Inflammatory macrophage (primary cell): ENCODE measurements at regions not wholly inside any gene's neighbourhood (a gene's known extent, or its start where the extent isn't known, plus 50 kb on each side); places are given as distances from the start of the nearest gene placed in this dataset.
A peak's percentile ranks its signal among the peaks of the same experiment; 100 is the strongest.
"Not testable (repeated sequence)": the region's sequence is repeated elsewhere in the genome, so short reads cannot be mapped to it uniquely, and the experiment has no call there.

Experiments used
- DNase-seq, 2 donors: peaks; one replicate each; pipeline ENCODE4 v3.0.0-alpha.2; 2020 to 2022

GRCh38 chr13:31385540-31385939 lies 185.8 kb downstream of the B3GLCT start:
- no peak for DNase-seq

DNA sequence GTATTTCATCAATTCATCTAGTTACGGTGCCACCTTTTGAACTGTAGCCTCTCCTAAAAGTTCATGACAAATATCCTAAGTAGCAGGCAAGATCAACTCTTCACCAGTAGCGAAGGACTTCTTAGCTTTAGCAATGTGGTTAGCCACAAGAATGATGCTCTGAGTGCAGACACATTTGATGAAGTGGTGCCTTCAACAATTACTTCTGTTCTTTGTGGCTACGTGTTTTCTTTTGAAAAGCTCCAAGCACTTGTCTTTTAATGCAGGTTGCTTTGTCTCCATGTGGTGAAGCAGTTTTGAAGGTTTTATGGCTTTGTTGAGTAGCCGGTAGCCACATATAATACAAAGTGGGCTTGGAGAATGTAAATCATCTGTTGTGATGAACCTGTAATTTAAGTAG lies 194.7 kb downstream of the B3GLCT start:
- no peak for DNase-seq

- no peak for DNase-seq
Observed at GRCh38 chr13:31395090-31395489, 195.3 kb downstream of the B3GLCT start.

DNA sequence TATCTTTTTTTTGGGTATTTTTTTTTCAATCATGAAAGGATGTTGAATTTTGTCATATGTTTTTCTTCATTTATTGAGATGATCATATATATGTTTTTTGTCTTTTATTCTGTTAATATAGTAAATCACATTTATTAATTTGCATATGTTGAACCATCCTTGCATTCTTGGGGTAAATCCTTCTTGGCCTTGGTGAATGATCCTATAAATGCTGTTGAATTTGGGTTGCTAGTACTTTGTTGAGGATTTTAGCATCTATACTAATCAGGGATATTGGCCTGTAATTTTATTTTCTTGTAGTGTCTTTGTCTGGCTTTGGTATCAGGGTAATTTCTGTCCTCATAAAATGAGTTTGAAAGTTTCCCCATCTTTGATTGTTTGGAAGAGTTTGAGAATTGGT lies 199.9 kb downstream of the B3GLCT start:
- DNase-seq: no peak

- not testable (repeated sequence) for DNase-seq
Observed at GRCh38 chr13:31403711-31404110, 203.9 kb downstream of the B3GLCT start.

- no peak for DNase-seq
Observed at GRCh38 chr13:31408927-31409326, 209.2 kb downstream of the B3GLCT start.

GRCh38 chr13:31409678-31410356 lies 210.0 kb downstream of the B3GLCT start:
- no peak for DNase-seq

- no peak for DNase-seq
Observed at GRCh38 chr13:31413516-31413915, 213.7 kb downstream of the B3GLCT start.

- DNase-seq: no peak
Observed at GRCh38 chr13:31416066-31416465, 216.3 kb downstream of the B3GLCT start.

GRCh38 chr13:31418186-31418585 lies 218.4 kb downstream of the B3GLCT start:
- no peak for DNase-seq

DNA sequence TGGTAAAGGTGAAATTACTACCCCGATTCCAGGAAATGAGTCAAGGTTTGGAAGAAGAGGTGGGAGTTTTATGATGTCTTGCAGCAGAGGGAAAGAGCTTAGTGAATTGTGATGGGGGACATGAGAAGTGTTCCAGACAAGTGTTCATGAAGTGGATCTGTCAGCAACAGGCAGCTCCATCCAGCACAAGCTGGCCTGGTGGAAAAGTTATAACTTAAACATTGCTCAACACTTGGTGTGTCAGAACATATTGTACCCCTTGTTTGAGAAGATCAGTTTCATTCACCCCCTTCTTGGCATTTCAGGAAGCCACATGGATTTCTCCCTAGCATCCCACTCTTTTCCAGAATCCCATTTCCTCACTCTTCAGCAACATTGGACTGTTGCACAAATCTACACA lies 222.0 kb downstream of the B3GLCT start:
- DNase-seq: no peak

DNA sequence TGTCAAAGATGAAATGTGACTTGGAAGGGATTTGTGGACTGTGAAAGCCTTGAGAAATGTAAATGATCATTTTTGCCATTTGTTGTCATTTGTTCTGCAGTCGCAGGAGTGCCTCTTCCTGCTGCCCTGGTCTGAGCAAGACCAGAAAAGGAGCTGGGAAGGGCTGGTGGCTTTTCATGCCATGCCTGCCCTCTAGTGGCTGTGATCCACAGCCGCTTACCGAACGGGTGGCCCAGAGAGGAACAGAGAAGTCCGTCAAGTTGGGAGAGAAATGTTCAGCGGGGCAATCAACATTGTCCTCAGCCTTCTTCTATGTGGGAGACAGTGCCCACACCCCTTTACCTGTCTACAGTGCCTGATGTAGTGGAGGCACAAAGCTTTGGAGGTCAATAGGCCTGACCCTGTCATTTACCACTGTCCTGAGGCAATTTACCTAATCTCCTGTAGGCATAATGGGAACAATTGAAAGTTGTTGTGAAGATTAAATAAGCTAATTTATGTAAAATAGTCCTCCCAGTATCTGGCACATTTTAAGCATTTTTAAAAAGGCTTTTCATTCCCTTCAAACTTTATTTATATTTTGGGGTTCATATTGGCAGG lies 224.5 kb downstream of the B3GLCT start:
- peak; percentile 78 to 81 for DNase-seq

- no peak for DNase-seq
Observed at GRCh38 chr13:31426395-31426794, 226.6 kb downstream of the B3GLCT start.

DNA sequence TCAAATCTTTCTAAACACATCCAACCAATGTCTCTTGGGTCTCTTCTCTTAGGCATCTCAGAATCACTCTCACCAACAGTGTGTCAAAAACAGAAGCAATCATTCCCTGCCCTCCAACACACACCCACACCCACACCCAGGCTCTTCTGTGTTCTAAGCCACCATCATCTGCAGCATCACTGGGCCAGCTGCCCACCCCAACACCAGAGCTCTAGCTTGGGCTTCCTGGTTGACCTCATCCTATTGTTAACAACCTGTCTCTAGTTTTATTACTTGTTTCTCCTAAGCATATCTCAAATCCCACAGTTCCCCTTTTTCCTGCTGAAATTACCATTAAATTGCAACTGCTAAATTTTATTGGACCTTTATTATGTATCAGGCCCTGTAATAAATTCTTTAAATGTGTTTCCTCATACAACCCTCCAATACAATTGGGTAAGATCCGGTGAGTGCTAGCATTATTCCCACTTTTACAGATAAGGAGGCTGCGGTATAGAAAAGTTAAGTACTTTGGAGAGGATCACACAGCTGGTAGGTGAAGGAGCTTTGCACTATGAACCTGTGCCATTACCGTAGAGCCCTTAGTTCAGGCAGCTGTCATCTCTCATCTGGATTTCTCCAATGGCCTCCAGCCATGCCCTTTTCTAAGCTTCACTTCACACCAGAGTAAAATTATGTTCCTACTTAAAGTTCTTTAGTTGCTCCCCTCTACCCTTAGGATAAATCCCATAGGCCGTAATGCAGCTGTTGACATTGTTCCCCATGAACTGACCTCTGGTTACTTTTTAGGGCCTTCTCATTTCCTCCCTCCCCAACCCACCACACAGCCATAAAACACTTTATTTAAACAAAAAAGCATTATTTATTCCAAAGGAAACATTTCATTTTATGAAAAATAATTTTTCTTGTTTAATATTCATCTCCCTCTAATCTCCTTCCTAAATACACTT lies 227.7 kb downstream of the B3GLCT start:
- DNase-seq: no peak

GRCh38 chr13:31431722-31432137 lies 232.0 kb downstream of the B3GLCT start:
- peak; percentile 48 to 62 for DNase-seq

- no peak for DNase-seq
Observed at GRCh38 chr13:31433207-31433606, 233.4 kb downstream of the B3GLCT start.

GRCh38 chr13:31433746-31434145 lies 234.0 kb downstream of the B3GLCT start:
- DNase-seq: no peak

DNA sequence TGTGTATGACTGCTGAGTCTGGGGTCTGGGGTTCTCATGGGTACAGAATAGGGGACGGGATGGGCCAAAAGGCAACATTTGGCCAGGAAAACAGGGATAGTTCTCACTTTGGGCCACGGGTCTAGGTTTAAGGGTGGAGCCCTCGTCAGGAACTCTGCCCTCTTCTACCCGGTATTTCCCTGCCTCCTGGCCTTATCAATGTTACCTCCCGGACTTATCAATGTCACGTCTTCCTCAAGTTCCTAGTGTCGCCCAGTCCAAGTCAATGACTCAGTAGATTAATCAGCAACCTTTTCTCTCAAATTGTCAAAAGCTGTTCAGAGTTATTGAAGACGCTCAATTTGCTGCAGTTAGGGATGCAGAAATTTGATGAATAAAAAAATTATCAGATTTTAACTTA lies 234.8 kb downstream of the B3GLCT start:
- DNase-seq: no peak

DNA sequence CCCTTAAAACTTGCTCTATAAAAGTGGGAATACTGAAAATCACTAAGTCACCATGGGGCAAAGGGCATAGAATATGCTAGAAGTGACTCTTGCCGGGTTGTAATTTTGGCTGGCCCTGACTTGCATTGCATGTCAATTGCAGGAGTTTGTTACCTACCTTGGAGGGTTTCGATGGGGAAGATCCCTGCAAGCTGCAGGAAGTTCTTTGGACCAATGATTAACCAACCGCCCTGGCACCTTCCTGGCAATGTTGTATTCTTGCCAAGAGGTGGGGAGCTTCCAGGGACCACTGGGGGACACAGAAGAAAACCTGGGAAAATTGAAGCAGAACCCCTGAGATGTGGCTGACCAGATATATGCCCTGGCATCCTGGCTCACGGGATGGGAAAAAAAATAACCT lies 235.8 kb downstream of the B3GLCT start:
- no peak for DNase-seq

- DNase-seq: no peak
Observed at GRCh38 chr13:31436478-31436877, 236.7 kb downstream of the B3GLCT start.

GRCh38 chr13:31437975-31438374 lies 238.2 kb downstream of the B3GLCT start:
- no peak for DNase-seq

DNA sequence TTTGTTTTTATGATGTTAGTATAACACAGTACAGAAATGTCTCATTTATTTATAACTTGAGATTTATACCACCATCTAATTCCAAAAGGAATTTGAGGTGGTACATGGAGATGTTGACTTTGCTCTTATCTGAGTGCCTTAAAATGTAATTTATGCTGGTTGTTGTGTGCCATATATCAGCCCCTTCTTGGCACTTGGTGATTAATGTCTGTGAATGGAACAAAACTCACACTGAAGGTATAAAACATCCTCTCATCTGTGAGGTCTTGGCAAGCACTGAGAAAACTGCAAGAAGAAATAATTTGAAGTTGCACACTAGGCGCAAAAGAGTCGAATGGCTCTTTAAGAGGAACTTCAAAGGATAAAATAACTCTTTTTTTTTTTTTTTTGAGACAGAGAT lies 240.4 kb downstream of the B3GLCT start:
- DNase-seq: no peak

GRCh38 chr13:31441800-31442510 lies 242.2 kb downstream of the B3GLCT start:
- no peak for DNase-seq
